Stimulated activated effector memory CD8-positive, alpha-beta T cell treated with anti-CD3 and anti-CD28 coated beads, Interleukin-12 subunit alpha, Interleukin-12 subunit beta, amount 100 ng/mL, for 72 hours (primary cell): ENCODE measurements at regions not wholly inside any gene's neighbourhood (a gene's known extent, or its start where the extent isn't known, plus 50 kb on each side); places are given as distances from the start of the nearest gene placed in this dataset.

Experiments
- ATAC-seq: fragments of 150-1000 bp; cut with Tn5 transposase; 2 replicates; pipeline ENCODE4 v1.10.0; 2021
- DNase-seq, 2 donors: peaks; one replicate each; pipeline ENCODE4 v3.0.0; 2021 to 2022; ENCODE audit warnings: low spot score in 2 of 2
- H3K27ac Mint-ChIP-seq: one replicate; pipeline ENCODE4 v1.8.0; 2022; ENCODE audit warnings: mild to moderate bottlenecking, mixed read lengths
- H3K36me3 Mint-ChIP-seq: one replicate; pipeline ENCODE4 v1.8.0; 2022; ENCODE audit warnings: mild to moderate bottlenecking, mixed read lengths
- H3K4me1 Mint-ChIP-seq: one replicate; pipeline ENCODE4 v1.8.0; 2022; ENCODE audit warnings: mixed read lengths
- H3K4me3 Mint-ChIP-seq: one replicate; pipeline ENCODE4 v1.8.0; 2022; ENCODE audit warnings: mild to moderate bottlenecking, mixed read lengths
- H3K9me3 Mint-ChIP-seq: one replicate; pipeline ENCODE4 v1.8.0; 2022; ENCODE audit warnings: mixed read lengths

- DNase-seq (no peak), ATAC-seq (no peak)
- H3K36me3 Mint-ChIP-seq: no peaks in the 10 kb centered on the region
- H3K27ac Mint-ChIP-seq: no peak overlapping the region
- peaks cover 4% of the 10 kb centered on the region for H3K9me3 Mint-ChIP-seq
- no peaks in the 10 kb centered on the region for H3K4me1 Mint-ChIP-seq
- H3K4me3 Mint-ChIP-seq: no peak overlapping the region
Observed at GRCh38 chr19:30158893-30159245, 213.3 kb upstream of the ZNF536 start.

- Mint-ChIP-seq H3K36me3 (no peaks in the 10 kb centered on the region), H3K9me3 (peaks cover 4% of the 10 kb centered on the region), H3K4me1 (no peaks in the 10 kb centered on the region), H3K27ac (no peak overlapping the region), H3K4me3 (no peak overlapping the region)
- DNase-seq: no peak
- ATAC-seq: no peak
Observed at GRCh38 chr19:30159636-30160035, 212.5 kb upstream of the ZNF536 start.

GRCh38 chr19:30160426-30160825 is 211.8 kb upstream of the ZNF536 start:
- ATAC-seq (no peak), DNase-seq (no peak)
- peaks cover 4% of the 10 kb centered on the region for H3K9me3 Mint-ChIP-seq
- H3K4me1 Mint-ChIP-seq: no peaks in the 10 kb centered on the region
- no peak overlapping the region for H3K4me3 Mint-ChIP-seq
- no peaks in the 10 kb centered on the region for H3K36me3 Mint-ChIP-seq
- H3K27ac Mint-ChIP-seq: no peak overlapping the region

- Mint-ChIP-seq H3K4me1 (no peaks in the 10 kb centered on the region), H3K9me3 (peaks cover 4% of the 10 kb centered on the region), H3K4me3 (no peak overlapping the region), H3K27ac (no peak overlapping the region), H3K36me3 (no peaks in the 10 kb centered on the region)
- DNase-seq: no peak
- no peak for ATAC-seq
Observed at GRCh38 chr19:30161021-30161655, 211.0 kb upstream of the ZNF536 start.

- no peak for DNase-seq
- Mint-ChIP-seq H3K36me3 (no peaks in the 10 kb centered on the region), H3K4me3 (no peak overlapping the region), H3K27ac (no peak overlapping the region), H3K9me3 (peaks cover 4% of the 10 kb centered on the region), H3K4me1 (no peaks in the 10 kb centered on the region)
- no peak for ATAC-seq
Observed at GRCh38 chr19:30161770-30162169, 210.4 kb upstream of the ZNF536 start.

- H3K9me3 Mint-ChIP-seq: peaks cover 4% of the 10 kb centered on the region
- no peaks in the 10 kb centered on the region for H3K36me3 Mint-ChIP-seq
- H3K27ac Mint-ChIP-seq: no peak overlapping the region
- H3K4me3 Mint-ChIP-seq: no peak overlapping the region
- no peaks in the 10 kb centered on the region for H3K4me1 Mint-ChIP-seq
- ATAC-seq: no peak
- DNase-seq: no peak
Observed at GRCh38 chr19:30162718-30163117, 209.5 kb upstream of the ZNF536 start.

GRCh38 chr19:30163663-30164062 is 208.5 kb upstream of the ZNF536 start:
- H3K9me3 Mint-ChIP-seq: peaks cover 4% of the 10 kb centered on the region
- H3K27ac Mint-ChIP-seq: no peak overlapping the region
- H3K4me1 Mint-ChIP-seq: no peaks in the 10 kb centered on the region
- H3K36me3 Mint-ChIP-seq: no peaks in the 10 kb centered on the region
- H3K4me3 Mint-ChIP-seq: no peak overlapping the region
- ATAC-seq: no peak
- no peak for DNase-seq

GRCh38 chr19:30165228-30165813 is 206.9 kb upstream of the ZNF536 start:
- no peaks in the 10 kb centered on the region for H3K36me3 Mint-ChIP-seq
- no peaks in the 10 kb centered on the region for H3K4me1 Mint-ChIP-seq
- ATAC-seq: no peak
- H3K27ac Mint-ChIP-seq: no peak overlapping the region
- no peak overlapping the region for H3K4me3 Mint-ChIP-seq
- no peak for DNase-seq
- peaks cover 4% of the 10 kb centered on the region for H3K9me3 Mint-ChIP-seq

- ATAC-seq (no peak), DNase-seq (no peak)
- H3K9me3 Mint-ChIP-seq: peaks cover 4% of the 10 kb centered on the region
- H3K4me1 Mint-ChIP-seq: no peaks in the 10 kb centered on the region
- no peak overlapping the region for H3K27ac Mint-ChIP-seq
- H3K4me3 Mint-ChIP-seq: no peak overlapping the region
- H3K36me3 Mint-ChIP-seq: no peaks in the 10 kb centered on the region
Observed at GRCh38 chr19:30167206-30167868, 204.8 kb upstream of the ZNF536 start.

GRCh38 chr19:30167976-30168635 is 204.1 kb upstream of the ZNF536 start:
- Mint-ChIP-seq H3K4me3 (no peak overlapping the region), H3K4me1 (no peaks in the 10 kb centered on the region), H3K27ac (no peak overlapping the region), H3K9me3 (no peaks in the 10 kb centered on the region), H3K36me3 (no peaks in the 10 kb centered on the region)
- ATAC-seq (no peak), DNase-seq (peak in 1 of 2 donors; percentile 28)

- no peaks in the 10 kb centered on the region for H3K9me3 Mint-ChIP-seq
- H3K27ac Mint-ChIP-seq: no peak overlapping the region
- no peak for DNase-seq
- H3K36me3 Mint-ChIP-seq: no peaks in the 10 kb centered on the region
- ATAC-seq: no peak
- H3K4me3 Mint-ChIP-seq: no peak overlapping the region
- no peaks in the 10 kb centered on the region for H3K4me1 Mint-ChIP-seq
Observed at GRCh38 chr19:30168760-30169159, 203.4 kb upstream of the ZNF536 start.

GRCh38 chr19:30169196-30169900 is 202.8 kb upstream of the ZNF536 start:
- no peak overlapping the region for H3K4me3 Mint-ChIP-seq
- H3K27ac Mint-ChIP-seq: no peak overlapping the region
- no peaks in the 10 kb centered on the region for H3K9me3 Mint-ChIP-seq
- DNase-seq (no peak), ATAC-seq (no peak)
- no peaks in the 10 kb centered on the region for H3K36me3 Mint-ChIP-seq
- no peaks in the 10 kb centered on the region for H3K4me1 Mint-ChIP-seq

- DNase-seq: no peak
- H3K27ac Mint-ChIP-seq: no peak overlapping the region
Observed at GRCh38 chr19:30170081-30170480, 202.1 kb upstream of the ZNF536 start.

GRCh38 chr19:30170495-30171137 is 201.6 kb upstream of the ZNF536 start:
- Mint-ChIP-seq H3K27ac (no peak overlapping the region), H3K4me3 (no peak overlapping the region), H3K4me1 (no peaks in the 10 kb centered on the region), H3K36me3 (no peaks in the 10 kb centered on the region), H3K9me3 (no peaks in the 10 kb centered on the region)
- DNase-seq (no peak), ATAC-seq (no peak)

More at GRCh38 chr19:30170081-30170480, 202.1 kb upstream of the ZNF536 start:
- Mint-ChIP-seq H3K9me3 (no peaks in the 10 kb centered on the region), H3K4me1 (no peaks in the 10 kb centered on the region), H3K36me3 (no peaks in the 10 kb centered on the region), H3K4me3 (no peak overlapping the region)
- ATAC-seq: no peak

- DNase-seq (no peak), ATAC-seq (no peak)
- Mint-ChIP-seq H3K4me3 (no peak overlapping the region), H3K27ac (no peak overlapping the region), H3K4me1 (no peaks in the 10 kb centered on the region), H3K9me3 (no peaks in the 10 kb centered on the region), H3K36me3 (no peaks in the 10 kb centered on the region)
Observed at GRCh38 chr19:30171138-30171635, 201.0 kb upstream of the ZNF536 start.
